NCI-H226 (cell line): ENCODE measurements at regions not wholly inside any gene's neighbourhood (a gene's known extent, or its start where the extent isn't known, plus 50 kb on each side); places are given as distances from the start of the nearest gene placed in this dataset.

Experiments
- DNase-seq: peaks from one replicate; pipeline ENCODE4 v3.0.0-alpha.2; 2015

DNA sequence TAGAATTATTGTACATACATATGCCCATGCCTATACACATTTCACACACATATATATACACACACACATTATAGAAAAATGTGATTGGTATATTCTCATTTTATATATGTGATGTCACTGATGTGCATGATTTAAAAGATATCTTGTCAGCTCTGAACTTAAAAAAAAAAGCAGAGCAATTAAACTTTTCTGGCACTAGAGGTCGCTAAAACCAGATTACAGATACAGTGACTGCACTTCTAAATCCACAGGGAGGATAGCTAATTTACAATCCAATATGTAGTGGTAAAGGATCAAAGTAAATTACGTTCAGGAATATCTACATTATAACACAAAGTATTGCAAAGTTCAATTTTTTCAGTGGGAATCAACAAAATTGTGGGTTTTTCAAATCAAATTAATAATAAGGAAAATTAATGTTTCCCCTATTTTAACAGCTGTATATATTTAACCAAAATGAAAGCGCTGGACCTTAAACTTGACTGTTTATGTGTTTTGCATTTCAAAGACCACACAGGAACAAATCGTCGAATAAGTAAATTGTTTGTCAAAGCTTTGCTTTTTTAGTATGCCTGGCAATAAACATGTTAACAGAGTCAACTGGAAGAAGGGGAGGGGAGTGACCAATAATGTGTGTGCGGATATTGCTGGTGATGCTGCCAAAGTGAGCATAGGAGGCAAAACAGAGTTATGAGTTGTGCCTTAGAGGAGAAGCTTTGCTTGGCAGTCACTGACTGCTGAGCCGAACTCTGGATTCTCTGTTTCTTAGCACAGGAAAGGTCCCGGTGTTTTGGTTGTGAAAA is 1201.4 kb upstream of the C9orf72 start:
- DNase-seq: no peak

DNA sequence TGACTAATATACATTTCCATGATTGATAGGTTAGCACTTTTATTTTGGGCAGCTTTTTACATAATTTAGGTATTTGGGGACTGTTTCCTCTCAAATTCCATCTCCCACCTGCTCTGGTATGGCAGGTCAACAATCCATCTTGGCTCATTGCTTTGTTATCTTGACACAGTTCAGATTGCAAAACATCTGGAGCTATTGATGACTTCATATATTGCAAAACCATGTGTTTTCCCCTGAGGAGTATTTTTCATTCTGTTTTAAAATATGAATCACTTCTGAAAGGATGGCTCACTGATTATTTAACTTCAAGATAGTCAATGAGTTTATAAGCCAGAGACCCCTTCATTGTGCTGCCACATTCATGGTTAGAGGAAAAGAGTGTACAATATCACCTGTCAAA is 1206.0 kb upstream of the C9orf72 start:
- peak; percentile 40 for DNase-seq

DNA sequence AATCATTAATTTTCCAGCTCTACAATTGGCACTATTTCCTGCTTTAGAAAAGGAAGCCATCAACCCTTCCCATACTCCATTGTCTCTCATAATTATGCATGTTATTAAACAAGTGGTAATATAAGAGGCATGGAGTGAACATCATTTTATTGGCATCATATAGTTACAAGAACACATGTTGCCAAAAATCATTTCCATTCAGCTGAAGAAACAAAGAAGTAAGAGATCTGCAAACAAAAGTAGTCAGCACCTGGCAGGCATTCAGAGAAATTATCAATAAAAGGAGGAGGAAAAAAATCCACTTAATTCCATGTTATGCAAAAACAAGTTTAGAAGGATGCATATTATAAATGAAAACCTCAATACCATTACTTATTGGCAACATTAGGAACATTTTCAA is 1208.2 kb upstream of the C9orf72 start:
- DNase-seq: no peak

- no peak for DNase-seq
Observed at GRCh38 chr9:28782630-28783029, 1209.3 kb upstream of the C9orf72 start.

- DNase-seq: peak; percentile 13
Observed at GRCh38 chr9:28792716-28793115, 1219.4 kb upstream of the C9orf72 start.

DNA sequence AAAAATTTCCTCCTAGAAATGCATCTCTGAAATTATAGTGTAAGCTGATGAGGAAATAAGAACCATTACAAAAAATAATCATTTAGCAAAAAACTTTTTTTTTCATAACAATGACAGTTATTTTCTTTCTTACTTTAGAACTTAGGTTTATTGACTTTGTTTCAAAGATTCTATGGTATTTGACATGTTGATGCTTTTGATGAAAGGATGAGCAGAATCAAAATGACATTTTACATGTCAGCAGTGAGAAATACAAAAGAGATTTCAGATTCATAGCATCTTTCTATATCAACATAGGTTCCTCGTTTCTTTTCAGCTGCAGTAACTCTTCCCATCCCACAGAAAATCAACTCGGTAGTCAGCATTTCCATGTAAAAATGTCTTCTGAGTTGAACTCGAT is 1226.6 kb upstream of the C9orf72 start:
- no peak for DNase-seq

DNA sequence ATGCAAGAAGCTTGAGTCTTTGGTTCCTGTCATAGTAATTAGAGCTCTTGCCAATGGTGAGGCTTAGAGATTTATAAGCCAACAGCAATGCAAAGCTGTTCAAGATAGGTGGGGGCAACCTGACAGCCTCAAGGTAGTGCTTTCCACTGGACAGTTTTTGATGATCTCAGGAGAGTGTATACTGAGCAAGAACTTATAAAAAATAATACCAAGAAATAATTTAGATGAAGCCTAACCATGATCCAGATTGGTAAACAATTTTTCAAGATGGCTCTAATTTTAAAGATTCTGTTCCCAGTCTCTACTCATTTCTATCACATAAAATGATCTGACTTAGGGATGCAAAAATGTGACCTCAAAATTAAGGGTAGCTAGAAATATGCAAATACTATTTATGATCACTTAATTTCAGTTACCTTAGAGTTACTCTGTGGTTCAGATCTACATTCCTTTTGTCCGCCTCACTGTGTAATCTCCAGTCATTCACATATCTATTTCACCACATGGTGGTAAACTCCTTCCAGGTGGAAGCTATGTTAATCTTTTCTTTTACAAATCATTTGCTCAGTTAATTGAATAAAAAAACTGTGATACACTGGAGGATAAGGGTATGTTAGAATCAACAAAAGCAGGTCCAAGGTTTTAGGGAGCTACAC is 1228.0 kb upstream of the C9orf72 start:
- peak; percentile 52 for DNase-seq

GRCh38 chr9:28805197-28805596 is 1231.9 kb upstream of the C9orf72 start:
- no peak for DNase-seq

GRCh38 chr9:28808042-28808441 is 1234.8 kb upstream of the C9orf72 start:
- peak; percentile 45 for DNase-seq

GRCh38 chr9:28810388-28811075 is 1237.3 kb upstream of the C9orf72 start:
- DNase-seq: peak; percentile 22

GRCh38 chr9:28820741-28821140 is 1247.5 kb upstream of the C9orf72 start:
- DNase-seq: no peak

- DNase-seq: no peak
Observed at GRCh38 chr9:28821240-28821639, 1248.0 kb upstream of the C9orf72 start.

DNA sequence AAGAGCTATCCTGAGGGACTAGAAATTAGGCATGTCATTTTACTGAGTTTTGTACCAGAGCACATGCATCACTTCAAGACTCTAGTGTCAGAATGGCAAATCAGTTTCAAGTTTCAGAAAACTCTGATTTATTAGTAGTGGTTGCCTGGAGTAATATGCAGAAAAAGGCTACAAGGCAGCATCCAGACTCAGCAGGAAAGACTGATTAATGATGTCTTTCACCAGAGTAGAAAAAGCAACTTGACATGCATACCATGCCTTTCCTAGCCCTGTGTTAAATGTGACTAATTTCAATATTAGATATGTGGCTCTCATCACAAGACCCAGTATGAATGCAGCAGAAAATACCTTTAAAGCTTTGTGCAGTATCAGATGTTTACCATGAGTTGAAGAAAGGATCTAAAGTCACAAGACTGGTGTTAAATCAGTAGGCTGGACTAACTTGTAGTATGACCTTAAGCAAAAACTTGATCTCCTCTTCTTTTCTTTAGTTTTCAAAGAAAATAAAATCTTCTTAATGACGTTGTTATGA is 1251.2 kb upstream of the C9orf72 start:
- no peak for DNase-seq

GRCh38 chr9:28832168-28832770 is 1259.0 kb upstream of the C9orf72 start:
- no peak for DNase-seq

DNA sequence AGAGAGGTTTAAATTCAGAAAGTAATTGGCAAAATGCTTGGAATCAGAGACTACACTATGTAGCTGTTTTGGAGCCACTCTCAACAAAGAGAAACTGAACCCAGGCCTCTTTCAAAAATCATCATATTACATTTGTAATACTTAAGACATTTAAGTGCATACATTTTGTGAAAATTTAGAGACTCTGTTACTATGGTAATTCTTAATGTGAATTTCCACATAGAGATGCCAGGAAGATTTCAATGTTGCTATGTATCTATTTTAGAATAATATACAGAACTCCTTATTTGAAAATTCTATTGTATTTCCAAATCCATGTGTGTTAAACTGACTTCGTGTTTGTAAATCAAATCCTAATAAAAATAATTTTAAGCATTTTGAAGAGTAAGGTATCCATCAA is 1260.9 kb upstream of the C9orf72 start:
- DNase-seq: no peak

- no peak for DNase-seq
Observed at GRCh38 chr9:28839778-28840430, 1266.6 kb upstream of the C9orf72 start.

GRCh38 chr9:28841775-28842174 is 1268.5 kb upstream of the C9orf72 start:
- DNase-seq: no peak

GRCh38 chr9:28847331-28847730 is 1274.0 kb upstream of the C9orf72 start:
- no peak for DNase-seq

GRCh38 chr9:28848671-28849070 is 1275.4 kb upstream of the C9orf72 start:
- no peak for DNase-seq

- DNase-seq: no peak
Observed at GRCh38 chr9:28853477-28853876, 1280.2 kb upstream of the C9orf72 start.

- no peak for DNase-seq
Observed at GRCh38 chr9:28866951-28867350, 1293.7 kb upstream of the C9orf72 start.

- no peak for DNase-seq
Observed at GRCh38 chr9:28868228-28868990, 1295.1 kb upstream of the C9orf72 start.
